WTC11 (cell line): ENCODE measurements at regions not wholly inside any gene's neighbourhood (a gene's known extent, or its start where the extent isn't known, plus 50 kb on each side); places are given as distances from the start of the nearest gene placed in this dataset.

Experiments
- ATAC-seq: fragments of 200-7000 bp; cut with Tn5 transposase; 2 replicates; pipeline ENCODE4 v1.10.0; 2021; ENCODE audit warnings: mild to moderate bottlenecking, moderate library complexity
- CTCF ChIA-PET: fragments of 300-600 bp; sonication (Branson Sonifier 250); formaldehyde crosslinking; loops from one replicate; lab custom pipeline; 2021; ENCODE audit warnings: antibody characterized with exemption; lab: Charles Lee
- POLR2A ChIA-PET: fragments of 350-600 bp; sonication (Branson Sonifier 250); formaldehyde crosslinking; loops from one replicate; lab custom pipeline; 2021; ENCODE audit warnings: antibody characterized with exemption; lab: Charles Lee
- DNase-seq: peaks from one replicate; pipeline ENCODE4 v3.0.0; 2021; ENCODE audit warnings: low spot score
- H3K27ac Mint-ChIP-seq: 2 replicates; pipeline ENCODE4 v1.8.0; 2021; ENCODE audit warnings: mixed read lengths
- H3K27me3 Mint-ChIP-seq: 2 replicates; pipeline ENCODE4 v1.8.0; 2021; ENCODE audit warnings: low read depth, mild to moderate bottlenecking, moderate library complexity, mixed read lengths
- H3K36me3 Mint-ChIP-seq: 2 replicates; pipeline ENCODE4 v1.8.0; 2021; ENCODE audit warnings: mixed read lengths
- H3K4me1 Mint-ChIP-seq: 2 replicates; pipeline ENCODE4 v1.8.0; 2022; ENCODE audit warnings: mixed read lengths
- H3K4me3 Mint-ChIP-seq: 2 replicates; pipeline ENCODE4 v1.8.0; 2021; ENCODE audit warnings: mild to moderate bottlenecking, moderate library complexity, mixed read lengths
- H3K9me3 Mint-ChIP-seq: 2 replicates; pipeline ENCODE4 v1.8.0; 2021; ENCODE audit warnings: mixed read lengths
- CBFB ChIP-seq: sonication (generic); formaldehyde crosslinking; IDR thresholded peaks from 2 replicates; pipeline ENCODE4 v1.8.1; 2022; ENCODE audit warnings: mild to moderate bottlenecking, low read depth, missing genetic modification reagents
- CDX4 ChIP-seq: fragments of 250-450 bp; sonication (Bioruptor Pico); IDR thresholded peaks from 2 replicates; pipeline ENCODE4 v1.9.0; 2021; ENCODE audit warnings: moderate library complexity, mild to moderate bottlenecking, inconsistent platforms, borderline replicate concordance
- E2F4 ChIP-seq: sonication (generic); formaldehyde crosslinking; IDR thresholded peaks from 2 replicates; pipeline ENCODE4 v1.8.1; 2022; ENCODE audit warnings: low read depth, mild to moderate bottlenecking, moderate library complexity, missing genetic modification reagents, borderline replicate concordance
- E2F5 ChIP-seq: sonication (generic); formaldehyde crosslinking; IDR thresholded peaks from 2 replicates; pipeline ENCODE4 v1.8.1; 2022; ENCODE audit warnings: mild to moderate bottlenecking, moderate library complexity, missing genetic modification reagents
- ELF4 ChIP-seq: sonication (generic); formaldehyde crosslinking; IDR thresholded peaks from 2 replicates; pipeline ENCODE4 v1.8.1; 2022; ENCODE audit warnings: low read depth, mild to moderate bottlenecking, moderate library complexity, missing genetic modification reagents
- EMX1 ChIP-seq: fragments of 250-450 bp; sonication (Bioruptor Pico); IDR thresholded peaks from 2 replicates; pipeline ENCODE4 v1.8.0; 2021; ENCODE audit warnings: mild to moderate bottlenecking
- ERG ChIP-seq: fragments of 250-450 bp; sonication (Bioruptor Pico); IDR thresholded peaks from 2 replicates; pipeline ENCODE4 v1.8.0; 2021; ENCODE audit warnings: mild to moderate bottlenecking
- ESRRA ChIP-seq: sonication (generic); formaldehyde crosslinking; IDR thresholded peaks from 2 replicates; pipeline ENCODE4 v1.8.1; 2022; ENCODE audit warnings: mild to moderate bottlenecking, missing genetic modification reagents, borderline replicate concordance
- ETV6 ChIP-seq: sonication (generic); formaldehyde crosslinking; IDR thresholded peaks from 2 replicates; pipeline ENCODE4 v1.8.1; 2022; ENCODE audit warnings: mild to moderate bottlenecking, missing genetic modification reagents
- FOXK1 ChIP-seq: sonication (generic); formaldehyde crosslinking; IDR thresholded peaks from 2 replicates; pipeline ENCODE4 v1.8.0; 2022; ENCODE audit warnings: mild to moderate bottlenecking, moderate library complexity, missing genetic modification reagents
- GABPB1 ChIP-seq: sonication (generic); formaldehyde crosslinking; IDR thresholded peaks from 2 replicates; pipeline ENCODE4 v1.8.1; 2023; ENCODE audit warnings: mild to moderate bottlenecking, missing genetic modification reagents
- HMGA2 ChIP-seq: fragments of 250-450 bp; sonication (Bioruptor Pico); IDR thresholded peaks from 2 replicates; pipeline ENCODE4 v1.4.0; 2021; ENCODE audit warnings: mild to moderate bottlenecking, moderate library complexity
- HMGXB4 ChIP-seq: sonication (generic); formaldehyde crosslinking; IDR thresholded peaks from 2 replicates; pipeline ENCODE4 v1.8.1; 2023; ENCODE audit warnings: mild to moderate bottlenecking, moderate library complexity, missing genetic modification reagents
- JUN ChIP-seq: sonication (generic); formaldehyde crosslinking; IDR thresholded peaks from 2 replicates; pipeline ENCODE4 v1.8.0; 2023; ENCODE audit warnings: mild to moderate bottlenecking, missing genetic modification reagents
- MLX ChIP-seq: sonication (generic); formaldehyde crosslinking; IDR thresholded peaks from 2 replicates; pipeline ENCODE4 v1.8.1; 2023; ENCODE audit warnings: mild to moderate bottlenecking, missing genetic modification reagents, moderate library complexity
- MXD4 ChIP-seq: fragments of 250-450 bp; sonication (Bioruptor Pico); IDR thresholded peaks from 2 replicates; pipeline ENCODE4 v1.8.0; 2021; ENCODE audit warnings: mild to moderate bottlenecking, moderate library complexity, borderline replicate concordance
- NFE2L1 ChIP-seq: sonication (generic); formaldehyde crosslinking; IDR thresholded peaks from 2 replicates; pipeline ENCODE4 v1.8.1; 2023; ENCODE audit warnings: missing genetic modification reagents
- NR3C1 ChIP-seq: sonication (generic); formaldehyde crosslinking; conservative IDR thresholded peaks from 2 replicates; pipeline ENCODE4 v1.8.1; 2023; ENCODE audit warnings: low read depth, mild to moderate bottlenecking, missing genetic modification reagents
- PREB ChIP-seq: sonication (generic); formaldehyde crosslinking; IDR thresholded peaks from 2 replicates; pipeline ENCODE4 v1.8.1; 2022; ENCODE audit warnings: mild to moderate bottlenecking, missing genetic modification reagents, moderate library complexity, borderline replicate concordance
- SMAD3 ChIP-seq: sonication (generic); formaldehyde crosslinking; IDR thresholded peaks from 2 replicates; pipeline ENCODE4 v1.8.0; 2022; ENCODE audit warnings: missing genetic modification reagents, mild to moderate bottlenecking, borderline replicate concordance
- SP1 ChIP-seq: sonication (generic); formaldehyde crosslinking; conservative IDR thresholded peaks from 2 replicates; pipeline ENCODE4 v1.8.1; 2022; ENCODE audit warnings: missing genetic modification reagents
- ZNF263 ChIP-seq: sonication (generic); formaldehyde crosslinking; IDR thresholded peaks from 2 replicates; pipeline ENCODE4 v1.8.1; 2022; ENCODE audit warnings: low read depth, mild to moderate bottlenecking, moderate library complexity, missing genetic modification reagents
- ZNF317 ChIP-seq: sonication (generic); formaldehyde crosslinking; IDR thresholded peaks from 2 replicates; pipeline ENCODE4 v1.8.1; 2023; ENCODE audit warnings: low read depth, mild to moderate bottlenecking, moderate library complexity, missing genetic modification reagents, borderline replicate concordance
- ZNF396 ChIP-seq: fragments of 250-450 bp; sonication (Bioruptor Pico); IDR thresholded peaks from 2 replicates; pipeline ENCODE4 v1.8.0; 2021; ENCODE audit warnings: mild to moderate bottlenecking, moderate library complexity, borderline replicate concordance
- ZNF416 ChIP-seq: fragments of 250-450 bp; sonication (Bioruptor Pico); IDR thresholded peaks from 2 replicates; pipeline ENCODE4 v1.9.0; 2021; ENCODE audit warnings: mild to moderate bottlenecking, inconsistent platforms
- ZSCAN18 ChIP-seq: fragments of 250-450 bp; sonication (Bioruptor Pico); IDR thresholded peaks from 2 replicates; pipeline ENCODE4 v2.1.2; 2022; ENCODE audit warnings: mild to moderate bottlenecking, moderate library complexity

- Mint-ChIP-seq H3K36me3 (no peaks in the 10 kb centered on the region), H3K27ac (no peak overlapping the region), H3K9me3 (no peaks in the 10 kb centered on the region), H3K4me1 (peaks cover 6% of the 10 kb centered on the region), H3K27me3 (no peaks in the 10 kb centered on the region)
- POLR2A ChIA-PET: no interaction called here
- no peak for DNase-seq
- no peak for ATAC-seq
- no peak for TF ChIP-seq NFE2L1
- TF ChIP-seq EMX1 (CRISPR knock-in tag): no peak
- TF ChIP-seq MXD4: no peak
- no peak for TF ChIP-seq ZNF263 (CRISPR knock-in tag)
- no peak for TF ChIP-seq CBFB (CRISPR knock-in tag)
- TF ChIP-seq ESRRA (CRISPR knock-in tag): no peak
- no peak for TF ChIP-seq ETV6
- TF ChIP-seq FOXK1 (CRISPR knock-in tag): no peak
- TF ChIP-seq E2F5 (CRISPR knock-in tag): no peak
- no peak for TF ChIP-seq ZNF396 (CRISPR knock-in tag)
- TF ChIP-seq ZSCAN18 (CRISPR knock-in tag): no peak
- no peak for TF ChIP-seq E2F4 (CRISPR knock-in tag)
- no peak for TF ChIP-seq MLX (CRISPR knock-in tag)
- no peak for TF ChIP-seq HMGXB4 (CRISPR knock-in tag)
- TF ChIP-seq CDX4 (CRISPR knock-in tag): no peak
- no peak for TF ChIP-seq PREB
- TF ChIP-seq NR3C1 (CRISPR knock-in tag): no peak
- TF ChIP-seq SMAD3 (CRISPR knock-in tag): no peak
- no peak for TF ChIP-seq ZNF416 (CRISPR knock-in tag)
- TF ChIP-seq, all 79 proteins: peak for 0
- no peak overlapping the region for H3K4me3 Mint-ChIP-seq
- CTCF ChIA-PET: no interaction called here
Observed at GRCh38 chr15:29440541-29440940, 170.9 kb upstream of the NSMCE3 start.

- no peak overlapping the region for H3K4me3 Mint-ChIP-seq
Observed at GRCh38 chr15:29438703-29439055, 169.1 kb upstream of the NSMCE3 start.

More at GRCh38 chr15:29438703-29439055, 169.1 kb upstream of the NSMCE3 start:
- no peaks in the 10 kb centered on the region for H3K27me3 Mint-ChIP-seq
- H3K4me1 Mint-ChIP-seq: peaks cover 21% of the 10 kb centered on the region
- H3K36me3 Mint-ChIP-seq: no peaks in the 10 kb centered on the region
- no peak for TF ChIP-seq SP1 (CRISPR knock-in tag)
- TF ChIP-seq HMGA2 (CRISPR knock-in tag): no peak
- TF ChIP-seq ZNF317 (CRISPR knock-in tag): no peak
- TF ChIP-seq GABPB1 (CRISPR knock-in tag): no peak
- TF ChIP-seq MLX (CRISPR knock-in tag): no peak
- no peak for TF ChIP-seq ERG (CRISPR knock-in tag)
- no peak for TF ChIP-seq ELF4 (CRISPR knock-in tag)
- TF ChIP-seq JUN (CRISPR knock-in tag): no peak
- H3K9me3 Mint-ChIP-seq: no peaks in the 10 kb centered on the region
- no peak overlapping the region for H3K27ac Mint-ChIP-seq
- ATAC-seq (no peak), DNase-seq (no peak)
- CTCF ChIA-PET: interaction anchor here (0.9 kb wide), 1 partner anchor 12 kb away, joined by 3 read pairs; no protein-coding TSS in a partner anchor
- POLR2A ChIA-PET: no interaction called here
